ENCODE measurements at regions not wholly inside any gene's neighbourhood (a gene's known extent, or its start where the extent isn't known, plus 50 kb on each side); places are given as distances from the start of the nearest gene placed in this dataset.

DNA sequence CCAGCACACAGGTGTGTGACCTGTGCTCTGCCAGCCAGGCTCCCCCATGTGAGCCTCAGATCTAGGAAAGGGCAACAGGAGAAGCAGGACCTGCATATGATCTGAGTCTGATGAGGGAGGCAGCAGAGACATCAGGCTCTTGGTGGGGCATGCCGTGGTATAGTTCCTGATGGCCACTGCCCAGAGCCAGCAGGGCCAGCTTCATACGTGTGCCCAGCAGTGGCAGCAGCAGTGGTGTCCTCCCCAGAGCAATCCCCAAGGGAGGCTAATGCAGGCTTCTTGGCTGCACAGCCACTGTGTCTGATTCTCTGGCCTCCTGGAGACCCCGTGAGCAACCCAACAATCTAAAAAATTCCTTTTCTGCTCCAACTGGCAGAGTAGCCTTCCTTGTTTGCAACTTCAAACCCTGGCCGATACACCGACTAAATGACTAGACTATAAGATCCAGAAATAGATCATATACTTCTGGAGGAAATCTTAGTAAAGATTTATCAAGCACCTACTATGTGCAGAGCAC is 230.6 kb upstream of the ZMIZ1 start:
- peaks cover 19% of the 10 kb centered on the region for H3K27me3 ChIP-seq (ENCODE audit: control insufficient read depth, insufficient read depth, low read length)
- TF ChIP-seq, protein P1, sequence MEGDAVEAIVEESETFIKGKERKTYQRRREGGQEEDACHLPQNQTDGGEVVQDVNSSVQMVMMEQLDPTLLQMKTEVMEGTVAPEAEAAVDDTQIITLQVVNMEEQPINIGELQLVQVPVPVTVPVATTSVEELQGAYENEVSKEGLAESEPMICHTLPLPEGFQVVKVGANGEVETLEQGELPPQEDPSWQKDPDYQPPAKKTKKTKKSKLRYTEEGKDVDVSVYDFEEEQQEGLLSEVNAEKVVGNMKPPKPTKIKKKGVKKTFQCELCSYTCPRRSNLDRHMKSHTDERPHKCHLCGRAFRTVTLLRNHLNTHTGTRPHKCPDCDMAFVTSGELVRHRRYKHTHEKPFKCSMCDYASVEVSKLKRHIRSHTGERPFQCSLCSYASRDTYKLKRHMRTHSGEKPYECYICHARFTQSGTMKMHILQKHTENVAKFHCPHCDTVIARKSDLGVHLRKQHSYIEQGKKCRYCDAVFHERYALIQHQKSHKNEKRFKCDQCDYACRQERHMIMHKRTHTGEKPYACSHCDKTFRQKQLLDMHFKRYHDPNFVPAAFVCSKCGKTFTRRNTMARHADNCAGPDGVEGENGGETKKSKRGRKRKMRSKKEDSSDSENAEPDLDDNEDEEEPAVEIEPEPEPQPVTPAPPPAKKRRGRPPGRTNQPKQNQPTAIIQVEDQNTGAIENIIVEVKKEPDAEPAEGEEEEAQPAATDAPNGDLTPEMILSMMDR (IDR thresholded peaks at IDR 0.05; ENCODE audit: low read depth, low read length), result no peak
- H3K9me3 ChIP-seq (ENCODE audit: control insufficient read depth, insufficient read depth, low read length), result no peaks in the 10 kb centered on the region
- H3K27ac ChIP-seq (ENCODE audit: low read depth, low read length), result no peak overlapping the region
- POLR2A ChIA-PET, result no interaction called here
- H3K4me3 ChIP-seq (ENCODE audit: low read depth, low read length), result no peak overlapping the region
- CTCF ChIA-PET, result no interaction called here
- DNase-seq (ENCODE audit: low read depth, low spot score), result no peak

GRCh38 chr10:78843495-78843894 is 225.3 kb upstream of the ZMIZ1 start:
- Histone ChIP-seq H3K27me3 (ENCODE audit: control insufficient read depth, insufficient read depth, low read length) (peaks cover 21% of the 10 kb centered on the region), H3K27ac (ENCODE audit: low read depth, low read length) (no peak overlapping the region), H3K9me3 (ENCODE audit: control insufficient read depth, insufficient read depth, low read length) (peaks cover 3% of the 10 kb centered on the region; the same call in 1 of the 2 replicates), H3K4me3 (ENCODE audit: low read depth, low read length) (no peak overlapping the region)
- ChIA-PET CTCF (no interaction called here), POLR2A (no interaction called here)
- TF ChIP-seq, protein P1 (IDR thresholded peaks at IDR 0.05; ENCODE audit: low read depth, low read length), result no peak
- DNase-seq (ENCODE audit: low read depth, low spot score), result no peak

DNA sequence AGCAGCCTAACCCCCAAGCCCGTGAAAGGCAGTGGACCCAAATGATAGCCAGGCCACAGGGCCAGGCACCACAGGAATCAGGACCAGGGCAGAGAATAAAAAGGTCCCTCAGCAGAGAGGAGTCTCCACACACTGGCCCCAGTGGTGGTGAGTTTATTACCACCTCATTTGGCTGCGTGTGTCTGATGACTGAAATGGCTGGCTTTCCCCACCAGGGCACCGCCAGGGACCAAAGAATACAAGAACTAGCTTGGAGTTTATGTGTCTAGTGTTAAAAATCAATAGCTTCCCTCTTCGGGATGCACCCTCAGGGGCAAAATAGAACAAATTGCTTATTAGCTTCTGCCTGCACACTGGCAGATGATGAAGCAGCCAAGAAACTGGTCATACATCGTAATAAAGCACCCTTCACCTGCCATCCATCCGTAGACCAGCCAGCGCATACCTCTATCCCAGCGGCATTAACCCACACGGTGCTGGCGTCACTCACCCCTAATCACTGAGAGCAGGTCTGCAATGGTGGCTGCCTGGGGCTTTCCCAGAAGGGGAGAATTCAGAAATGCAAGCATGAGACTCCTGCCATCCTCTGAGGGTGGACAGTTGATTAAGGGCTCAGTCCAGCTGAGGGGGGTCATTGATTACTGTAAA is 223.7 kb upstream of the ZMIZ1 start:
- ChIA-PET POLR2A (no interaction called here), CTCF (no interaction called here)
- Histone ChIP-seq H3K9me3 (ENCODE audit: control insufficient read depth, insufficient read depth, low read length) (peaks cover 3% of the 10 kb centered on the region; the same call in 1 of the 2 replicates), H3K27me3 (ENCODE audit: control insufficient read depth, insufficient read depth, low read length) (peaks cover 19% of the 10 kb centered on the region), H3K27ac (ENCODE audit: low read depth, low read length) (no peak overlapping the region), H3K4me3 (ENCODE audit: low read depth, low read length) (no peak overlapping the region)
- DNase-seq (ENCODE audit: low read depth, low spot score), result no peak
- TF ChIP-seq, protein P1 (IDR thresholded peaks at IDR 0.05; ENCODE audit: low read depth, low read length), result no peak

DNA sequence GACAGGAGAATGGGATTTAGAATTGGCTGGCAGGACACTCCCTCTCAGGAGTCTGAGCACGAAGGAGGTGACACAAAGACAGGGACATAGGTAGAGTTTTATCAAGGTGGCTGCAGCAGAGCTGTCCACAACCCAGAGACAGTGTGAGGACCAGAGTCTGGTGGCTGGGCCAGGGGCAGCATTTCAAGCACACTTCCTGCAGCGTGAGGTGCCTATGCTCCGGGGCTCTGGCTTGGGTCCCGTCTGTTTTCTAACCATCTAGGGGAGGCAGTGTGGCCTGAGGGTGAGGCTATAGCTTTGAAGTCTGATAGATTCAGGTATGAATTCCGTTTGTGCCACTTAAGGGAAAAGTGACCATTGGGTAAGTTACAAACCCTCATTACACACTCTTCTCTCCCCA is 222.7 kb upstream of the ZMIZ1 start:
- CTCF ChIA-PET, result no interaction called here
- H3K9me3 ChIP-seq (ENCODE audit: control insufficient read depth, insufficient read depth, low read length), result peaks cover 3% of the 10 kb centered on the region; the same call in 1 of the 2 replicates
- POLR2A ChIA-PET, result no interaction called here
- no peak overlapping the region for H3K4me3 ChIP-seq (ENCODE audit: low read depth, low read length)
- peaks cover 20% of the 10 kb centered on the region for H3K27me3 ChIP-seq (ENCODE audit: control insufficient read depth, insufficient read depth, low read length)
- TF ChIP-seq, protein P1 (IDR thresholded peaks at IDR 0.05; ENCODE audit: low read depth, low read length), result no peak
- H3K27ac ChIP-seq (ENCODE audit: low read depth, low read length), result no peak overlapping the region
- DNase-seq (ENCODE audit: low read depth, low spot score), result no peak

- DNase-seq (ENCODE audit: low read depth, low spot score), result no peak
- peaks cover 3% of the 10 kb centered on the region; the same call in 1 of the 2 replicates for H3K9me3 ChIP-seq (ENCODE audit: control insufficient read depth, insufficient read depth, low read length)
- H3K27ac ChIP-seq (ENCODE audit: low read depth, low read length), result no peak overlapping the region
- ChIA-PET POLR2A (no interaction called here), CTCF (no interaction called here)
- TF ChIP-seq, protein P1 (IDR thresholded peaks at IDR 0.05; ENCODE audit: low read depth, low read length), result no peak
- peaks cover 20% of the 10 kb centered on the region for H3K27me3 ChIP-seq (ENCODE audit: control insufficient read depth, insufficient read depth, low read length)
- no peak overlapping the region for H3K4me3 ChIP-seq (ENCODE audit: low read depth, low read length)
These were observed 222.0 kb upstream of the ZMIZ1 start for GRCh38 chr10:78846760-78847159.
